NT2/D1 (cell line): ENCODE measurements at regions not wholly inside any gene's neighbourhood (a gene's known extent, or its start where the extent isn't known, plus 50 kb on each side); places are given as distances from the start of the nearest gene placed in this dataset.
"Not testable (repeated sequence)": the region's sequence is repeated elsewhere in the genome, so short reads cannot be mapped to it uniquely, and the experiment has no call there.

Experiments used
- YY1 ChIP-seq: IDR thresholded peaks from 2 replicates; pipeline ENCODE4 v1.6.1; 2011; ENCODE audit not compliant: insufficient read length, insufficient read depth
- ZNF274 ChIP-seq: IDR thresholded peaks from 2 replicates; pipeline ENCODE4 v1.6.1; 2011; ENCODE audit warnings: mild to moderate bottlenecking, low read depth, low read length

GRCh38 chr5:98030273-98030672 lies 743.2 kb upstream of the RGMB start:
- TF ChIP-seq YY1, ZNF274: not testable (repeated sequence)
